NCI-H1694 treated with DMSO at 0.1 percent for 48 hours (cell line): ENCODE measurements at regions not wholly inside any gene's neighbourhood (a gene's known extent, or its start where the extent isn't known, plus 50 kb on each side); places are given as distances from the start of the nearest gene placed in this dataset.

Experiments used
- DNase-seq: peaks from one replicate; lab custom pipeline; 2025; lab: John Stamatoyannopoulos, UW

GRCh38 chr1:108050911-108051629, 86.1 kb upstream of the VAV3 start:
- no peak for DNase-seq

GRCh38 chr1:108050158-108050557, 85.2 kb upstream of the VAV3 start:
- no peak for DNase-seq

GRCh38 chr1:108049178-108049819, 84.3 kb upstream of the VAV3 start:
- DNase-seq = no peak

GRCh38 chr1:108048301-108049177, 83.6 kb upstream of the VAV3 start:
- DNase-seq = no peak

GRCh38 chr1:108047085-108047484, 82.1 kb upstream of the VAV3 start:
- DNase-seq = no peak

- no peak for DNase-seq
These were observed 81.0 kb upstream of the VAV3 start for GRCh38 chr1:108046026-108046425.

GRCh38 chr1:108045460-108045859, 80.5 kb upstream of the VAV3 start:
- DNase-seq = no peak

GRCh38 chr1:108044318-108044717, 79.3 kb upstream of the VAV3 start:
- DNase-seq = no peak

- no peak for DNase-seq
These were observed 78.7 kb upstream of the VAV3 start for GRCh38 chr1:108043707-108044106.

- DNase-seq = no peak
These were observed 77.6 kb upstream of the VAV3 start for GRCh38 chr1:108042610-108043009.

GRCh38 chr1:108041360-108042142, 76.6 kb upstream of the VAV3 start:
- DNase-seq = no peak

- DNase-seq = no peak
These were observed 73.8 kb upstream of the VAV3 start for GRCh38 chr1:108038653-108039236.

- no peak for DNase-seq
These were observed 72.0 kb upstream of the VAV3 start for GRCh38 chr1:108036796-108037562.

GRCh38 chr1:108034396-108034795, 69.4 kb upstream of the VAV3 start:
- DNase-seq = no peak

GRCh38 chr1:108033550-108033951, 68.6 kb upstream of the VAV3 start:
- no peak for DNase-seq

GRCh38 chr1:108028841-108029388, 63.9 kb upstream of the VAV3 start:
- no peak for DNase-seq

GRCh38 chr1:108027389-108027788, 62.4 kb upstream of the VAV3 start:
- peak; percentile 61 for DNase-seq

- DNase-seq = no peak
These were observed 52.7 kb upstream of the VAV3 start for GRCh38 chr1:108017698-108018097.

- no peak for DNase-seq
These were observed 51.5 kb upstream of the VAV3 start for GRCh38 chr1:108016451-108016920.
